GM12875 (cell line): ENCODE measurements at regions not wholly inside any gene's neighbourhood (a gene's known extent, or its start where the extent isn't known, plus 50 kb on each side); places are given as distances from the start of the nearest gene placed in this dataset.
"Not testable (repeated sequence)": the region's sequence is repeated elsewhere in the genome, so short reads cannot be mapped to it uniquely, and the experiment has no call there.

ENCODE experiments used
- H3K4me3 ChIP-seq: one replicate; pipeline ENCODE4 v1.5.1; 2011; ENCODE audit warnings: low read depth, low read length, control low read depth
- TF ChIP-seq, protein P1 (sequence below): IDR thresholded peaks from 2 replicates; pipeline ENCODE4 v1.5.1; 2011; ENCODE audit warnings: low read depth, mild to moderate bottlenecking, control low read depth, inconsistent platforms, low read length, moderate library complexity, borderline replicate concordance; ENCODE audit not compliant: insufficient read depth

DNA sequence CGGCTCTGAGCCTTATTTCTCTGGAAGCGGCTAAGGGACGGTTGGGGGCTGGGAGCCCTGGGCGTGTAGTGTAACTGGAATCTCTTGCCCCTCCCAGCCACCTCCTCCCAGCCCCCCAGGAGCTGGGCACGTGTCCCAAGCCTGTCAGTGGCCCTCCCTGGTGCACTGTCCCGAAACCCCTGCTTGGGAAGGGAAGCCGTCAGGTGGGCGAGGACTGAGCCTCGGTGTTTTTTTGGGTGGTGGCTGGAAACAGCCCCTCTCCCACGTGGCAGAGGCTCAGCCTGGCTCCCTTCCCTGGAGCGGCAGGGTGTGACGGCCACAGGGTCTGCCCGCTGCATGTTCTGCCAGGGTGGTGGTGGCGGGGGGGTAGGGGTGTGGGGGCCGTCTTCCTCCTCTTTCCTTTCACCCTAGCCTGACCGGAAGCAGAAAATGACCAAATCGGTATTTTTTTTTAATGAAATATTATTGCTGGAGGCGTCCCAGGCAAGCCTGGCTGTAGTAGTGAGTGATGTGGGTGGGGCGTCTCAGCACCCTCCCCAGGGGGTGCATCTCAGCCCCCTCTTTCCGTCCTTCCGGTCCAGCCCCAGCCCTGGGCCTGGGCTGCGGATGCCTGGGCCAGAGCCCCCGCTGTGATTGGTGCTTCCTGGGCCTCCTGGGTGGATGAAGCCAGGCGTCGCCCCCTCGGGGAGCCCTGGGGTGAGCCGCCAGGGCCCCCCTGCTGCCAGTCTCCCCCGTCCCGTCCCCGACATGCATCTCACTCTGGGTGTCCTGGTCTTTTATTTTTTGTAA lies 58.8 kb upstream of the GOLGA8A start:
- TF ChIP-seq, protein P1, sequence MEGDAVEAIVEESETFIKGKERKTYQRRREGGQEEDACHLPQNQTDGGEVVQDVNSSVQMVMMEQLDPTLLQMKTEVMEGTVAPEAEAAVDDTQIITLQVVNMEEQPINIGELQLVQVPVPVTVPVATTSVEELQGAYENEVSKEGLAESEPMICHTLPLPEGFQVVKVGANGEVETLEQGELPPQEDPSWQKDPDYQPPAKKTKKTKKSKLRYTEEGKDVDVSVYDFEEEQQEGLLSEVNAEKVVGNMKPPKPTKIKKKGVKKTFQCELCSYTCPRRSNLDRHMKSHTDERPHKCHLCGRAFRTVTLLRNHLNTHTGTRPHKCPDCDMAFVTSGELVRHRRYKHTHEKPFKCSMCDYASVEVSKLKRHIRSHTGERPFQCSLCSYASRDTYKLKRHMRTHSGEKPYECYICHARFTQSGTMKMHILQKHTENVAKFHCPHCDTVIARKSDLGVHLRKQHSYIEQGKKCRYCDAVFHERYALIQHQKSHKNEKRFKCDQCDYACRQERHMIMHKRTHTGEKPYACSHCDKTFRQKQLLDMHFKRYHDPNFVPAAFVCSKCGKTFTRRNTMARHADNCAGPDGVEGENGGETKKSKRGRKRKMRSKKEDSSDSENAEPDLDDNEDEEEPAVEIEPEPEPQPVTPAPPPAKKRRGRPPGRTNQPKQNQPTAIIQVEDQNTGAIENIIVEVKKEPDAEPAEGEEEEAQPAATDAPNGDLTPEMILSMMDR: no peak
- H3K4me3 ChIP-seq: no peak overlapping the region

- not testable (repeated sequence) for H3K4me3 ChIP-seq
These were observed 58.1 kb upstream of the GOLGA8A start for GRCh38 chr15:34495707-34496106.

DNA sequence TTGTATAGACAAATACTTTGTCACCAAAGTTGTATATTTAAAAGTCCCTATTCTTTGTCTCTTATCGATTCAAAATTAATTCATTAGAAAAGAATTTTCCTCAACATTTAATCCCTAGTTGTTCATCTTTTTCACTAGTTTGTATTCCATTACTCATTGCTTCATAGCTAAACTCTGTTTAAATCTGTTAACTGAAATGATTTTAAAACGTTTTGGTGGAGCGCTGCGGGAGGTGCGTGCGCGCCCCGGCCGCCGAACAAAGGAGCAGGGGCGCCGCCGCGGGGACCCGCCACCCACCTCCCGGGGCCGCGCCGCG lies 56.4 kb upstream of the GOLGA8A start:
- H3K4me3 ChIP-seq: no peak overlapping the region
- TF ChIP-seq, protein P1: no peak

DNA sequence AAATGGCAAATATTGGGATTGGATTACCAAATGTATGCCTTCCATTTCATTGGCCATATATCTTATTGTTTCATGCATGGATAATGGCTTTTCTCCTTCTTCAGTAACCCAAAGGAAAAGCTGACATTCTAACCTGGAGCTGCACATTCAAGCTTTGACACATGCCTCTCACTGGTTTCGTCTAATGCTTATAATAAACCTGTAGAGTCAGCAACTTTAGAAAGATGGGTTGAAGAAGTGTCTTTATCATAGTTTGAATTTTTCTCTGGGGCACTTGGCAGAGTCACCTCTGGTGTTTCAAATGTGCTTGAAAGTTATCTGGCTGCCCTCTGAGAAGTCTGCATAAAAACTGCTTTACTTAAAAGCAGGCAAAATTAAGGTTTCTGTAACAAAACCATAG lies 55.4 kb upstream of the GOLGA8A start:
- TF ChIP-seq, protein P1: no peak
- no peak overlapping the region for H3K4me3 ChIP-seq

- H3K4me3 ChIP-seq: not testable (repeated sequence)
These were observed 53.9 kb upstream of the GOLGA8A start for GRCh38 chr15:34491488-34491887.

DNA sequence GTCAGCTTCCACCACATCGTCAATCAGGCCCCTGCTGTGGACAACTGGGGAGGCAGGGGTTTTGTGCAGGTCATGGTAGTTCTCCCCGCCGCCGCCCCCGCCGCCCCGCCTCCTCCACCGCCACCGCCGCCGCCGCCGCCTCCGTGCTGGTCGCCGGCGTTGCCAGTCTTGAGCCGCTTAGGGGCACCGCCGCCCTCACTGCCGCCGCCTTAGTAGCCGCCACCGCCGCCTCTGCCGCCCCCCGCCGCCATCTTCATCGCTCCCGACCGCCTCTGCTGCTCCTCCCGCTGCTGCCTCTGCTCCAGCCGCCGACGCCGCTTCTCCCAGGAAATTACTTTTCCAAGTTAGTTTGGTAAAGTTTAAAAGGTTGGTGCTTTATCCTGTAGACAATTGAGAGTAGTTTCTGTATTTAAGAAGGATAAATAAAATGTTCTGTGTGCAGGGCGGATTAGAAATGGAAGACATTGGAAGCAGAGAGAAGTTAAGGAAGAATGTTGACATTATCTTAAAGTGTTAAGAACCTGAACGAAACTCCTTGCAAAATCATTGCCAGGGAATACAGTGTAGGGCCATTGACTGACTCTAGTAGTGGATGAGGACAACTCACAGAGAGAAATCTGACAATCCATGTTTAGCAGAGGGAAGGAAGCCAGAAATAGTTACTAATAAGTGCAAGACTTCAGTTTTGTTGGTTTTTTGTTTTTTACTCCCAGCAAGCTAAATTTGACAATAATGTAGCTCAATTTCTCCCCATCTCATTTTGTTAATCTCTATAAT lies 53.0 kb upstream of the GOLGA8A start:
- TF ChIP-seq, protein P1: no peak
- H3K4me3 ChIP-seq: no peak overlapping the region

DNA sequence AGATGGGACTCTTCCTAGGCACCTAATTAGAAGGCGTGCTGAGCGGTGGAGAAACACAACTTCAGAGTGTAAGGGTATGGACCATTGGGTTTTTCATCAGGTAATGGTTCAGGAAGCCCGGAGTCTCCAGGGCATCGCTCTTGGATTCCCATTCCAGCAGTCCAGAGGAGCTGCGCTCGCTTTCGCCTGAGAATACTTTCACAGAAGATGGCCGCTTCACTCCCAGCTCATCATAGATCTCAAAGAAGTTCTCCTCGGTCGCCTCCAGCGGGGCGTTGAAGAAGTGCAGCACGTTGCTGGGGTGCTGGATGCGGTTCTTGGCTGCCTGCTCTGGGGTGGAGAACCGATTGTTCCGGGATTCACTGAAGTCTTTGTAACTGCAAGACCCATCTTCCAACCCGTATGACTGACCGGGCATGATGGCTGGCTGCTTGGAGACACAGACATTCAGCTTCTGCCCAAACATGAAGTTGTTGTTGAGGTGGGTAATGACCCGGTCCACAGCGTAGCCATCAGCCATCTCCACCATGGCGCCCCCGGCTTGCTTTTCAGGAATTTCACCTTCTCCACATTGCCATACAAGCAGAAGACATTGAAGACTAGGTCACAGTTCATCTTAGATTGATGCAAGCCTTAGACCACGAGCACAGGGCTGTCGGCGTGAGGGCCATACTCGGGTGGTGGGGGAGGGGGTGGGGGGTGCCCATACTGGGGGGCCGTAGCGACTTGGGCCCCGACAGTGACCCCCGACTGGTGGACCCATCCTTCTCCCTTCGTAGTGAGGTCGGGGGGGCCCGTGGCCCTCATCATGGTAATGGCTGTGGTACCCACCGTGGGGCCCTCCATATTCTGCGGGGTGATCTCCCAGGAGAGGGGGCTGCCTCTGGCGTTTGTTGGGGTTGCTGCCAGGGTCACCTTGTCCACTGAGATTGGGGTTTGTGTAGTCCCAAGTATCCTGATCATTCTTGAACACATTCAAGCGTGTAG lies 51.7 kb upstream of the GOLGA8A start:
- H3K4me3 ChIP-seq: not testable (repeated sequence)
